NCI-H2107 (cell line): ENCODE measurements at regions not wholly inside any gene's neighbourhood (a gene's known extent, or its start where the extent isn't known, plus 50 kb on each side); places are given as distances from the start of the nearest gene placed in this dataset.

Experiments
- DNase-seq: peaks from one replicate; lab custom pipeline; 2025; lab: John Stamatoyannopoulos, UW

- DNase-seq = no peak
Measured at GRCh38 chr5:82356808-82357671, 78.9 kb upstream of the RPS23 start.

GRCh38 chr5:82356021-82356420 lies 77.9 kb upstream of the RPS23 start:
- no peak for DNase-seq

DNA sequence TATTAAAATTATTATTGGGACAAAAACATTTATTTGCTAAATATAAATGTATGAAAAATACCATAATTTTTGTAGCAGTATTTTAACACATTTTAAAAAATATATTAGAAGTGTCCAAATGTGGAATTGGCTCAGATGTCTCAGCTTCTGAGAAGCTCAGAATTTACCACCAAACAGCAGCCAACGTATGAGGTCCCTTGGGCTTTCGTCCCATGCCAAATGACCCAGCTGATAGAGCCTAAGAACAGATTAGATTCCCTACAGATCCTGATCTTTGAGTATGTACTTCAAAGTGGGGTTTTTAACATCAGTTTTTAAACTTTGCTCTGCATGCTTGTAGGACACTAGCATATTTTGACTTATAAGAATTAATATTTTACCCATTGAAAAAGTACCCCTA lies 77.3 kb upstream of the RPS23 start:
- DNase-seq = no peak

GRCh38 chr5:82355053-82355452 lies 76.9 kb upstream of the RPS23 start:
- no peak for DNase-seq

- DNase-seq = no peak
Measured at GRCh38 chr5:82354543-82354942, 76.4 kb upstream of the RPS23 start.

GRCh38 chr5:82353522-82353921 lies 75.4 kb upstream of the RPS23 start:
- DNase-seq = no peak

DNA sequence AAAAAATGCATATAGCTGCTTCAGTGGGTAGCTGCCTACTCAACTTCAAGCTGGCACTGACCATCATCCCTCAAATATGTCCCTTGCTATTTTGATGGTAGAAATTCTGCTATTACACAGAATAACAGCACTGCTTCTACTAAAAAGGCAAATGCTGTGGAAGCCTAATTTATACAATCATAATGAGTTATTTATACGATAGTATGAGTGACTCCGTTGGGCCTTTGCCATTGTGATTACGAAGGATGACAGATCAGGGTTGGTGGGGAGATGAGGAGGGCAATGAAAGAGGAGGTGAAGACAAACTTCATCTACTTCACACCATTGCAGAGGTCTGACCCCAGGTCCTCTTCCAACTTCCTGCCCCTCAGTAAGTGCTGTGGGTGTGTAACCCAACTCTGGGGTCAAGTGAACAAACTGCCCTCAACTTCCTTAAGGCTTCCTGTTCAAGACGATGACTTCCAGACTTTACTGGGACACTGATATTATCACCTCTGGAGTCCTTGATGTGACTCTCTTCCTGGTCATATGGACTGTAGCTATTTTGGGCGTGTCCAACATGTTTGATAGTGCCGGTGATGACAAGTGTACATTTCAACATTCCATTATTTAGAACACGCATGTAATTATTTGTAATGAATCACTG lies 74.1 kb upstream of the RPS23 start:
- DNase-seq = no peak

DNA sequence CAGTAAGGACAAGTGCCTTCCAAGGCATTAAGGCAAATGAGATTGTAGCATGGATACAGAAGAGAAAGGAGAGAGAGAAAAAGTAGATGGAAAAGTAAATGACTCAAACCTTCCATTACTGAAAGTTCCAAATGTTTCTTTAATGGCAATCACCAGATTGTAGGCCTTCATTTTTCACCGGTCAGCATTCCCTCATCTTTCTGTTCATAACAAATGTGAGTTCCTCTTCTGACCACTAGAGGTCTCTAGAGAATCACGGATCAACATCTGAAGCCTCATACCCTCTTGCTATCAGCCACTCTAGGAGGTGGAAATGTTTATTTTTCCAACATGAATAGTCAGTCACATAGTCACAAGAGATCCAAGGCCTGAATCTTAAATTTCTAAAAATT lies 73.6 kb upstream of the RPS23 start:
- peak; percentile 35 for DNase-seq

DNA sequence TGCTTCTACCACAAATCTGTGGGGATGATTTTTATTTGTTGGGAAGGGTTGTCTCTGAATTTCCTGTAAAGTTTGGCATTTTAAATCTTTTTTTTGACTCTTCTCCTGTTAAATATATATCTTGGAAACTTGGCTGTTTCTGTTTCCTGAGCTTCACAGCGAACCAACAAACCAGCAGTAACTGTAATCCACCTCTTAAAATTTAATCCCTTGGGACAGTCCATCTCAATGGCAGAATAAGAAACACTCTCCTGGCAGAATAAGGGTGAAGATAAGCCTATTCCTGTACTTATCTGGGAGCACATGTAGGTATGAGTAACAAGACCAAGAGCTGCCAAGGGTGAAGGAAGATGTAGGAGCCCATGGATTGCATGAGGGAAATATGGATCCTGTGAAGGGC lies 73.1 kb upstream of the RPS23 start:
- no peak for DNase-seq

DNA sequence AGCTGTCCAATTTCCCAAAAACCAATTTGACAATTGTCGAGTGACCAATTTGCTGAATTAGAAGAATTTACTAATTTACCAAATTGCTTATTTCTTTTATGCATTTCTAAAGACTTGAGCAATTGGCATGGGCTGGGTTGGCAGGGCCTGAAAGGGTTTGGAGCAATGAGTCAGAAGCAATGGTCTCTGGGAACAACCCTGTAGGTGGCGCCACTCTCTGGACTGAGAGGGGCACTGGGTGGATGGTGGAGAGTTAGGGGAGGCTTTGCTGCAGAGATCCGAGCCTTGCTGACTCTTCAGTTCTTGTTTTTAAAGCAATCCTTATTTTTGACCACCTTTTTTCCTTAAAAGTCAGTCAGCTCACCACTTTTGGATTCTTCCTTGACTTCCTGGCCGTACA lies 71.5 kb upstream of the RPS23 start:
- DNase-seq = no peak

GRCh38 chr5:82348784-82349425 lies 70.8 kb upstream of the RPS23 start:
- DNase-seq = no peak

GRCh38 chr5:82347201-82347865 lies 69.2 kb upstream of the RPS23 start:
- peak; percentile 25 for DNase-seq

DNA sequence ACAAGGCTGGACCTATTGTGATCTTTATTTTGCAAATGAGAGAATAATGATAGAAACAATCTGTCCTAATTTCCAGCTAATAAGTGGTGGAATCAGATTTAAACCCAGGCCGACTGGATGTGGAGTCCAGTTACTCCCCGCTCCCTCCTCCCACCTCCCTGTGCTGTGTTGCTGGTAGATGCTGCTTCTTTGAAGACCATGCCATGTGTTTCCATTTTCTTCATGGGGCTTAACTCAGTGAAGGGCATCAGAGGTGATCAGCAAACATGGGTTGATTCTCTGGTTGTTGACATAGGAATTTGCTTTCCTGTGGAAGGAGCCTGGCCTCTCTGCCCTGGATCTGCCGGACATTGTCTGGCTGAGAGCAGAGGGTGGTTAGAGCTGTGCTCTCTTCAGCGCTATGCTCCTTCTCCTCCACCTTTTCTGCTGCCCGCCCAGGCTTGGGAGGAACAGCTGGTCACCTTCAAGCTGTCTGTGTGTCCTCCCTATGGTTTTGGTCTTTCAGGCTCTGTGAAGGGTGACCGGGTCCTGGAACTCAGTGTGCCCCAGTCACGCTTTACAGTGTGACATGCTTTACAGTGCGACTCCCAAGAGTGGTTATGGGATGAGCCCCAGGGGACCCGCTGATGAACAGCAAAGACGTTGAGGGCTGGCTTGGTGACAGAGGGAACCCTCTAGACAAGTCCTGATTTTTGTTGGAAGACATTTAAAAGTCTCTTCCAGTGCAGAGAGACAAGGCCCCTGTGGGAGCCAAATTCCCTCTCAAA lies 68.4 kb upstream of the RPS23 start:
- DNase-seq = no peak

DNA sequence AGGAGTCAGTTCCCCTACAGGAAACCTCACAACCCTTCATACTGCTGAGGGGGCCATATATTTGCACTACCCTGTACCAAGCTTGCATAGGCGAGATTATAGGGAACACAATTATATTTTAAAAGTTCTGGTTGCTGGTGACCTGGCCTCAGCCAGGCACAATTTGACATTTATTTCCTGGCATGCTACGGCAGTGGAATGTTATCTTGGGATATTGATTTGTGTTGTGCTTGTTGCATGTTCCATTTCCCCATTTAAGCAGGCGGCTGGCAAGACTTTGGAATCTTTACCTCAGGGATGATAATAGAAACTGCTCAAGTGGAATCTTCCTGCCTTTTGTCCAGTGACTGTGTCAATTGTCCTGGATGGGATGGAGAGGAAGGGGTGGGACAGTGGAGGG lies 67.0 kb upstream of the RPS23 start:
- DNase-seq = no peak

GRCh38 chr5:82341325-82341724 lies 63.2 kb upstream of the RPS23 start:
- DNase-seq = no peak

DNA sequence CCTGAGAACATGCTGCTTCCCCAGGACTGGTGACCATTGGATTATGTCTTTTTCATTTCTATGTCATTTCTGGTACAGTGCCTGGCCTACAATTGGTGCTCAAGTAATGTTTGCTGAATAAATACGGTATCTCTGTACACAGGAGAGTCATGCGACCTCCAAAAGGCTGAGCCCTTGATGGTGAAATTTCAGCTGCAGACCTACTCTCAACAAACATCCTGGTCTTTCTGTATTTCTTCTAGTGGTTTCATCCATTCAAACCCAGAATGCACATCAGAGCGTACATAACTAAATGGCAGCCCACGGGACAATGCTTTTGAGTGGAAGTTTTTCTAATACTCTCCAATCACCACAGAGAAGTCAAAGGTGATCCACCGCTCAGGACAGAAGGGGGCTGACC lies 62.6 kb upstream of the RPS23 start:
- DNase-seq = no peak

DNA sequence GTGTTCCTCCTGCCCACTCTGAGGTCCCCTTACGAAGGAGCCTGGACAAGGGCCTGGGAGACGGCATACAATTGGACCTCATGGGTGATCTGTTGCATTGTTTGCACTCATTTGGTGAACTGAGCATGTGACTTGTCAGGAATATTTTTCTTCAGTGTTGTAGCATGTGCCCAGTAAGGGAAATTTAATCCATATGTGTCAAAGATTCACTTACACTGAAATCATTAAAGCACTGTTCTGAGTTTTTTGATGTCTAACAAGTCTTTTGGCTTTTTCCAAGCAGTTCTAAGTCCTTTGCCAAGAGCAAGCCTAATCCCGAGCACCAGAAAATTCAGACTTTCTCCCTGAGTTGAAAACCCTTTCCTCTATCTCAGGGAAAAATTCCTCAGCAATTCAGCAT lies 61.6 kb upstream of the RPS23 start:
- no peak for DNase-seq

DNA sequence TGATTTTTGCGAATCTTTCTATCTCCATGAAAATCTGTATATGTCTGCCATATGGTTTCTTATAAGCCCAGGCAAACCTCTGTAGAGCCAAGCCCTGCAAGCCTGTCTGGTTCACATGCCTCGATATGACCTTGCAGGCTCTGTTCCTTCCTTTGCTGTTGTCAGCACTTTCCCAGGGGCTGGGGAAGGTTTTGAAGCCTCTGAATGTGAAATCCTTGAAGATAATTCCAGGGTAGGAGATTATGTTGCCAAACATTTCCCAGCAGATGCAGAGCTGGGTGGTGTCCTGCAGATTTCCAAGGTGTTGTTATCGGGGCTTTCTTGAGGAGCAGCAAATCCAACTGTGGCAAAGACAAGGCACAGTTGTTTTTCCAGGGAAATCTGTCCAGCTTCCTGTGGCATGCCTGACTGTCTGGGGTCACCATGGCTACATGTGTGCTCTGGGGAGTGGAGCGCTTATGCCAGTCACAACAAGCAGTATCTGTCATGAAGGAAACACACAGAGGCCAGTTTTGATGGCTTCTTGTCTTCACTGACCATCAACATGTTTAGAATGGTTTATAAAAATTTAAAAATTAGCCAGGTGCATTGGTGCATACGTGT lies 60.7 kb upstream of the RPS23 start:
- DNase-seq = no peak

DNA sequence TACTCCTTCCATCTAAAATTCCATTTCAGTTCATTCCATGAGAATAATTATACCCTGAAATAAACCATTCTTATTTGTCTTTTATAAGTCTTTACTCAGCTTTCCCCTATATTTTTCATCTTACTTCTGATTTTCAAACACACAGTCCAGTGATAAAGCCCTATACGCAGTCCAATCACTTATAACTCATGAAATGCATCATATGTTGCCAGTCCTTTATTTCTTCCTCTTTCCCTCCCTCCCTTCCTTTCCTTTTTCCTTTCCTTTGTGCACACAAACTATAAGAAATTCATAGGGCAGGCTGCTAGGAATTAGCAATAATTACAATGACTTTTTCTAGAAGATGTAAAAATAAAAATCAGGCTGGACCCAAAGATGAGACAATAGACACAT lies 58.8 kb upstream of the RPS23 start:
- DNase-seq = no peak

GRCh38 chr5:82336226-82336958 lies 58.2 kb upstream of the RPS23 start:
- no peak for DNase-seq

GRCh38 chr5:82335806-82336205 lies 57.7 kb upstream of the RPS23 start:
- no peak for DNase-seq
